C4-2B (cell line): ENCODE measurements at regions not wholly inside any gene's neighbourhood (a gene's known extent, or its start where the extent isn't known, plus 50 kb on each side); places are given as distances from the start of the nearest gene placed in this dataset.

ENCODE experiments used
- H3K27ac ChIP-seq: fragments of 450-650 bp; 2 replicates; pipeline ENCODE4 v1.5.1; 2017
- ZFX ChIP-seq: fragments of 450-650 bp; IDR thresholded peaks from 2 replicates; pipeline ENCODE4 v1.6.1; 2017
- TF ChIP-seq, protein P1 (sequence below): fragments of 450-650 bp; conservative IDR thresholded peaks from 2 replicates; pipeline ENCODE4 v1.5.1; 2017; ENCODE audit warnings: mild to moderate bottlenecking

DNA sequence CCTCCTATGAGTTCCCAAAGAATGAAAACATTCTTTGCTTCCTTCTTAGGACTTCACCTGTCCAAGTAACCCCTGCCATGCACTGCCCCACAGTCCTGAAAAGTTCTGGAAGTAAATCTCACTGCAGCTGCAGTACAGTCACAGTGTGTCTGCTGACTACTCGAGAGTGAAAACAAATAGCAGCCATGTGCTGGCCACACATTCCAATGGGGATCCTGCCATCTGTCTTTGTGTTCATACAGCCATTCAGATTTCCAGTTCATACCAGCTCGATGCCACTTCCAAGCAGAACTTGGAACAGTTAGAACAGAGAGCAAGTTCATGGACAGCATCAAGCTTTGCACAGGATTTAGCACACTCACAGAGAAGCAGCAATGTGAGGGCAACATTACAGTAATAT is 629.9 kb upstream of the ACVR2A start:
- no peak overlapping the region for H3K27ac ChIP-seq
- TF ChIP-seq, protein P1, sequence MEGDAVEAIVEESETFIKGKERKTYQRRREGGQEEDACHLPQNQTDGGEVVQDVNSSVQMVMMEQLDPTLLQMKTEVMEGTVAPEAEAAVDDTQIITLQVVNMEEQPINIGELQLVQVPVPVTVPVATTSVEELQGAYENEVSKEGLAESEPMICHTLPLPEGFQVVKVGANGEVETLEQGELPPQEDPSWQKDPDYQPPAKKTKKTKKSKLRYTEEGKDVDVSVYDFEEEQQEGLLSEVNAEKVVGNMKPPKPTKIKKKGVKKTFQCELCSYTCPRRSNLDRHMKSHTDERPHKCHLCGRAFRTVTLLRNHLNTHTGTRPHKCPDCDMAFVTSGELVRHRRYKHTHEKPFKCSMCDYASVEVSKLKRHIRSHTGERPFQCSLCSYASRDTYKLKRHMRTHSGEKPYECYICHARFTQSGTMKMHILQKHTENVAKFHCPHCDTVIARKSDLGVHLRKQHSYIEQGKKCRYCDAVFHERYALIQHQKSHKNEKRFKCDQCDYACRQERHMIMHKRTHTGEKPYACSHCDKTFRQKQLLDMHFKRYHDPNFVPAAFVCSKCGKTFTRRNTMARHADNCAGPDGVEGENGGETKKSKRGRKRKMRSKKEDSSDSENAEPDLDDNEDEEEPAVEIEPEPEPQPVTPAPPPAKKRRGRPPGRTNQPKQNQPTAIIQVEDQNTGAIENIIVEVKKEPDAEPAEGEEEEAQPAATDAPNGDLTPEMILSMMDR: no peak
- no peak for TF ChIP-seq ZFX

DNA sequence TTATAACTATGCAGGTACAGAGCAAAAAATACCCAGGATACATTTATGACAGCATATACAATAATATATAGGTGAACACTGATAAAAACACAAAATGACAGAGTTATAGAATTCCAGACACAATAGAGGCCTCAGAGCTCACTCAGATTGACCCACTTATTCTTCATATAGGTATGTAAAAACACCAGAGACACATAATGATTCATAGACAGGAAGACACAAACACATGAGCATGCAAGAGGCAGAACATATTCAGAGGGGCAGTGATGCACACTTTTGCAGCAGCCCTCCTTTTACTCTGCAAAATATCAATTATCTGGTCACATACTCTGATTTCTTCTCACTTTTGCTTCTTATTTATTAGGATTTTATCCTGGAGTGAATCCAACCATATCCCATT is 633.3 kb upstream of the ACVR2A start:
- TF ChIP-seq, protein P1: no peak
- no peak for TF ChIP-seq ZFX

DNA sequence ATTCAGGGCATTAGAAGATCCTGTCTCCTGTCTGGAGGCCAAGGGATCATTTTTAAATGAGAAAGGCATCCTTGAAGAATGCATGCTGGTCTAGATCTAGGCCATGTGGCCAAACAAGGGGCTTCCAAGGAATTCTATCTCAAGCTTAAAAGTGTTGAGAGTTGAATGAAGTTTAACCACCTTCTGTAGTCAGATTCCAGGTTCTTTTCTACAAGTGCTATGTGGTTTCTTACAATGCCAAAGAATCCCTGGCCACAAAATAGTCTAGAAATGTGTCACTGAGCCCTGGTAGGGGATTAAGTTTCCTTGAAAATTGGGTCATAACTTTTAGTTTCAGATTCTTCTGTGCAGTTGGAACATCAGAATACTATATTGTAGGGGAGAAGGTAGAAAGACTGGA is 640.7 kb upstream of the ACVR2A start:
- H3K27ac ChIP-seq: no peak overlapping the region
- TF ChIP-seq, protein P1: no peak
- no peak for TF ChIP-seq ZFX

More for the DNA sequence above, 633.3 kb upstream of the ACVR2A start:
- H3K27ac ChIP-seq: no peak overlapping the region

DNA sequence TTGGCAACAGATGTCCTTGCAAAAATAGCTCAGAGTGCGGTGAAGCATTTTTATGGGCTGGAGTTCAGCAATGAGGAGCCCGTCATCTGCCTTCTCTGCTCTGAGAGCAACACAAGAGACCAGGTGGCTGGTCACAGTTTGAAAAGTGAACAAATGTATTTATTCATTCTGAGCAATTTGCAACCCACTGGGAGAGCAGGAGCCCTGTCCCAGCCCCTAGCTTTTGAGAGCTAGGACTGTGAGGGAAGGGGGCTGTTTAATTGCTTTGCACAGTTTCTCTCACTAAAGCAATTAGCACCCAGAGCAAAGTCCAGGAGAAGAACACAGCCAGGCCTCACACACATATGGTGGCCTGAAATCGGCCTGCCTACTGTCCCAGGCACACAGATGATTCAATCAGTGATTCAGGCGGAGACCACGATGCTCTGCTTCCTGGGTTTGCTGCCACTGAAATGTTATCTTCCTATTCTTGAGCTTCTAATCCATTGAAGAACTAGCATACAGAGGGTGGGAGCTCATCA is 646.1 kb upstream of the ACVR2A start:
- H3K27ac ChIP-seq: no peak overlapping the region
- TF ChIP-seq, protein P1: no peak
- no peak for TF ChIP-seq ZFX

DNA sequence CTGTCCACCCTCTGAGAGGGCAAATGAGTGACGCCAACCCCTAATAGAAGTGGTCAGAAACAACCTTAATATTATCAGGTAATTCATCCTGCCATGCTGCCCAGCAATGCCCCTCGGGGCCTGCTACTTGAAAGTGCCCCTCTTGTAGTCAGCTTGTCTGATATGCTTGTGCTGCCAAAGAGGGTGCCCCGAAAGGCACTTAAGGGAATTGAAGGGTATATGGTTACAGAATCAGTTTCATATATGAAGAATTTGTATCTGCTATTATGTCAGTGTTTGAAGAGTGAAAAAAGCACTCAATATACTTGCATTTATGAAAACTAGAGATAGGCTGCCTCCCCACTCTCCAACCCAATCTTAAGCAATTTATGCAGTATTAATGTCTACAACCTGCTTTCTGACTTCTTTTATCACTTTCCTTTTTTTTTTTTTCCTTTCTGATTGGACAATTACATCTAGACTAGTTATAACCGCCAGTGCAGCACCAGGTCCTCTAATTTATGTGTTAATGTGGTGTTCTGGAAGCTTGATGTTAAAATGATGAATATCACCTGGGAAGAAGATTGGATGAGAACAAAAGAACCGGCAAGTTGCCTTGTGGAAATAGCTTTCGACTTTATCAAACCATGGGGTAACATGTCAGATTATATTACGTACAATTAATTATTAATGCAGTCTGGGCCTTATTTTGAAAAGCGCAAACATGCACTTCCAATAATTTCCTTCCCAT is 646.9 kb upstream of the ACVR2A start:
- TF ChIP-seq, protein P1: no peak
- no peak for TF ChIP-seq ZFX

DNA sequence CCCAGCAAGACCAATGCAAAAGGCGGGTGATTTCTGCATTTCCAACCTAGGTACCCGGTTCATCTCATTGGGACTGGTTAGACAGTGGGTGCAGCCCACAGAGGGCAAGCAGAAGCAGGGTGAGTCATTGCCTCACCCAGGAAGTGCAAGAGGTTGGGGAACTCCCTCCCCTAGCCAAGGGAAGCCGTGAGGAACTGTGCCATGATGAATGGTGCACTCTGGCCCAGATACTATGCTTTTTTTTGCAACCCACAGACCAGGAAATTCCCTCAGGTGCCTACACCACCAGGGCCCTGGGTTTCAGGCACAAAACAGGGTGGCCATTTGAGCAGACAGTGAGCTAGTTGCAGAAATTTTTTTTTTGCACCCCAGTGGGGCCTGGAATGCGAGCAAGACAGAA is 662.6 kb upstream of the ACVR2A start:
- TF ChIP-seq ZFX: no peak
- TF ChIP-seq, protein P1: no peak

More for the DNA sequence above, 646.9 kb upstream of the ACVR2A start:
- no peak overlapping the region for H3K27ac ChIP-seq

DNA sequence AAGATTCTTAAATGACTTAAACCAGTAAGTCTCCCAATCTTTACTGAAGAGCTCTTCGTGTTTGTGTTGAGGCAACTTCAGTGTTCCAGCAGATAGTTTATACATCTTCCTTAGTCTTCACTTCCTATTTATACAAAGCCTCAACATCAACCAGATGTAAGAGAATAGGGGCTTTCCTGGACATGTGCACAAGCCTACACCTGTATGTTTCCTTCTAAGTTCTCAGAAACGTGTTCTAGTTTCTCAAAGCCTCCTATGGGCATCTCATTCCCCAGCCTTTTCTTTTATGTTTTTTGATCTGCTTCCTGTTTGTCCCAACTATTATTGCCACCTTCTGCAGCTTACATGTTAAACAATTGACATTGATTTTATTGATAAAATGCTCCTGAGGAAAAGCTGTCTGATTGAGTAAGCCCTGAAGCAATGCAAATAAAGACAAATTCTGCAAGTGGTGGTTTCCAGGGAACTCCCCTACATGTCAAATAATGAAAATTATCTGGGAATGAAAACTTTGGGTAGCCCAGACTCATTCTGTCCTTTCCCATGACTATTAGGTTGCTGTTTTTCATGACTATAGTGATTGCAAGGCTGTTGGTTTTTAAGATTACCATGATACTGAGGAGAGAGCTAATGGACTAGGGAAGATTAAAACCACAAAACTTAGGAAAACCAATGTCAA is 663.3 kb upstream of the ACVR2A start:
- no peak for TF ChIP-seq ZFX
- TF ChIP-seq, protein P1: no peak
- H3K27ac ChIP-seq: no peak overlapping the region

More for the DNA sequence above, 662.6 kb upstream of the ACVR2A start:
- no peak overlapping the region for H3K27ac ChIP-seq
